GM23338 (cell line): ENCODE measurements at regions not wholly inside any gene's neighbourhood (a gene's known extent, or its start where the extent isn't known, plus 50 kb on each side); places are given as distances from the start of the nearest gene placed in this dataset.

Experiments used
- ATAC-seq: fragments of 200-7000 bp; cut with Tn5 transposase; 3 replicates; pipeline ENCODE4 v1.9.1; 2020
- DNase-seq: peaks from one replicate; pipeline ENCODE4 v3.0.0-alpha.2; 2015; ENCODE audit warnings: low spot score
- H2AFZ ChIP-seq: fragments of 200-600 bp; sonication (generic); 2 replicates; pipeline ENCODE4 v1.8.0; 2016; ENCODE audit warnings: antibody characterized with exemption, mild to moderate bottlenecking, moderate library complexity
- H3F3A ChIP-seq: fragments of 200-600 bp; sonication (generic); replicated peaks from 2 replicates; pipeline ENCODE4 v1.8.0; 2017; ENCODE audit warnings: antibody characterized with exemption, mixed run types, low read depth
- H3K27ac ChIP-seq: fragments of 200-600 bp; sonication (generic); 2 replicates; pipeline ENCODE4 v1.6.1; 2016; ENCODE audit warnings: low read depth
- H3K27me3 ChIP-seq: fragments of 200-600 bp; sonication (generic); 2 replicates; pipeline ENCODE4 v1.8.0; 2016; ENCODE audit warnings: mild to moderate bottlenecking, mixed run types, moderate library complexity; ENCODE audit not compliant: insufficient read depth
- H3K36me3 ChIP-seq: fragments of 200-600 bp; sonication (generic); 2 replicates; pipeline ENCODE4 v1.8.0; 2016; ENCODE audit warnings: mild to moderate bottlenecking; ENCODE audit not compliant: insufficient read depth
- H3K4me1 ChIP-seq: fragments of 200-600 bp; sonication (generic); 2 replicates; pipeline ENCODE4 v1.8.0; 2016; ENCODE audit warnings: mild to moderate bottlenecking, moderate library complexity; ENCODE audit not compliant: insufficient read depth
- H3K4me2 ChIP-seq: fragments of 200-600 bp; sonication (generic); 2 replicates; pipeline ENCODE4 v1.7.1; 2017; ENCODE audit warnings: mixed run types
- H3K4me3 ChIP-seq: fragments of 200-600 bp; sonication (generic); 2 replicates; pipeline ENCODE4 v1.6.1; 2016; ENCODE audit warnings: mixed run types
- H3K79me2 ChIP-seq: fragments of 200-600 bp; sonication (generic); replicated peaks from 2 replicates; pipeline ENCODE4 v1.8.0; 2017; ENCODE audit warnings: mild to moderate bottlenecking; ENCODE audit not compliant: insufficient read depth
- H3K9me2 ChIP-seq: fragments of 200-600 bp; sonication (generic); 2 replicates; pipeline ENCODE4 v1.8.0; 2017; ENCODE audit not compliant: insufficient read depth
- H4K20me1 ChIP-seq: fragments of 200-600 bp; sonication (generic); replicated peaks from 2 replicates; pipeline ENCODE4 v1.8.0; 2017; ENCODE audit warnings: mild to moderate bottlenecking; ENCODE audit not compliant: insufficient read depth
- H3K27ac Mint-ChIP-seq: 2 replicates; pipeline ENCODE4 v1.8.0; 2020; ENCODE audit warnings: inconsistent platforms, mild to moderate bottlenecking, moderate library complexity, mixed read lengths
- H3K27me3 Mint-ChIP-seq: 3 replicates; pipeline ENCODE4 v1.8.0; 2022; ENCODE audit warnings: low read depth, mild to moderate bottlenecking, moderate library complexity, mixed read lengths, inconsistent platforms; ENCODE audit not compliant: insufficient read depth, poor library complexity
- H3K36me3 Mint-ChIP-seq: 3 replicates; pipeline ENCODE4 v1.8.0; 2021; ENCODE audit warnings: low read depth, mild to moderate bottlenecking, inconsistent platforms, moderate library complexity, mixed read lengths
- H3K4me1 Mint-ChIP-seq: 3 replicates; pipeline ENCODE4 v1.8.0; 2020; ENCODE audit warnings: mild to moderate bottlenecking, inconsistent platforms, mixed read lengths
- H3K4me3 Mint-ChIP-seq: 3 replicates; pipeline ENCODE4 v1.8.0; 2021; ENCODE audit warnings: moderate library complexity, mild to moderate bottlenecking, inconsistent platforms, mixed read lengths
- H3K9me3 Mint-ChIP-seq: 3 replicates; pipeline ENCODE4 v1.8.0; 2020; ENCODE audit warnings: moderate library complexity, mild to moderate bottlenecking, inconsistent platforms, mixed read lengths
- CREB1 ChIP-seq: fragments of 250-450 bp; sonication (Bioruptor Pico); IDR thresholded peaks from 2 replicates; pipeline ENCODE4 v1.5.0; 2020; ENCODE audit warnings: low read depth, mild to moderate bottlenecking, moderate library complexity
- EZH2 ChIP-seq: fragments of 200-600 bp; sonication (generic); IDR thresholded peaks from one replicate; pipeline ENCODE4 v1.8.0; 2017; ENCODE audit warnings: antibody characterized with exemption, mild to moderate bottlenecking, low read depth; ENCODE audit not compliant: unreplicated experiment
- EZH2phosphoT487 ChIP-seq: fragments of 200-600 bp; sonication (generic); IDR thresholded peaks from one replicate; pipeline ENCODE4 v1.8.1; 2018; ENCODE audit warnings: antibody characterized with exemption; ENCODE audit not compliant: unreplicated experiment
- JUNB ChIP-seq: IDR thresholded peaks from one replicate; pipeline ENCODE4 v1.6.1; 2016; ENCODE audit warnings: antibody characterized with exemption; ENCODE audit not compliant: unreplicated experiment
- NANOG ChIP-seq: IDR thresholded peaks from 2 replicates; pipeline ENCODE4 v1.6.1; 2016; ENCODE audit warnings: antibody characterized with exemption, borderline replicate concordance
- POLR2AphosphoS5 ChIP-seq: IDR thresholded peaks from 2 replicates; pipeline ENCODE4 v1.6.1; 2016; ENCODE audit warnings: antibody characterized with exemption, low read depth
- STAT1 ChIP-seq: IDR thresholded peaks from one replicate; pipeline ENCODE4 v1.6.1; 2016; ENCODE audit warnings: antibody characterized with exemption; ENCODE audit not compliant: unreplicated experiment
- ZNF114 ChIP-seq: fragments of 250-450 bp; sonication (Bioruptor Pico); IDR thresholded peaks from 2 replicates; pipeline ENCODE4 v1.5.0; 2020; ENCODE audit warnings: mild to moderate bottlenecking, moderate library complexity
- ZNF331 ChIP-seq: fragments of 250-450 bp; sonication (Bioruptor Pico); IDR thresholded peaks from 2 replicates; pipeline ENCODE4 v1.5.0; 2020; ENCODE audit warnings: low read depth, mild to moderate bottlenecking, moderate library complexity
- ZNF462 ChIP-seq: fragments of 250-450 bp; sonication (Bioruptor Pico); IDR thresholded peaks from 2 replicates; pipeline ENCODE4 v1.5.0; 2020; ENCODE audit warnings: mild to moderate bottlenecking, moderate library complexity
- TF ChIP-seq, protein P1 (sequence below): IDR thresholded peaks from 2 replicates; pipeline ENCODE4 v1.6.1; 2016; ENCODE audit warnings: antibody characterized with exemption
- TF ChIP-seq, protein P2 (sequence below), 2 experiments: fragments of 200-600 bp in 1 of 2; sonication (generic) in 1 of 2; conservative IDR thresholded peaks; 2 replicates each; pipeline versions ENCODE4 v1.5.1 to v1.6.1; 2016 to 2017; ENCODE audit warnings: antibody characterized with exemption in 2 of 2, low read depth in 2 of 2, mild to moderate bottlenecking in 2 of 2, moderate library complexity in 1 of 2

GRCh38 chr12:58341791-58342190 is 400.4 kb downstream of the ATP23 start (continued):
- TF ChIP-seq, protein P1, sequence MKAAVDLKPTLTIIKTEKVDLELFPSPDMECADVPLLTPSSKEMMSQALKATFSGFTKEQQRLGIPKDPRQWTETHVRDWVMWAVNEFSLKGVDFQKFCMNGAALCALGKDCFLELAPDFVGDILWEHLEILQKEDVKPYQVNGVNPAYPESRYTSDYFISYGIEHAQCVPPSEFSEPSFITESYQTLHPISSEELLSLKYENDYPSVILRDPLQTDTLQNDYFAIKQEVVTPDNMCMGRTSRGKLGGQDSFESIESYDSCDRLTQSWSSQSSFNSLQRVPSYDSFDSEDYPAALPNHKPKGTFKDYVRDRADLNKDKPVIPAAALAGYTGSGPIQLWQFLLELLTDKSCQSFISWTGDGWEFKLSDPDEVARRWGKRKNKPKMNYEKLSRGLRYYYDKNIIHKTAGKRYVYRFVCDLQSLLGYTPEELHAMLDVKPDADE = no peak
- no peak for TF ChIP-seq EZH2phosphoT487
- TF ChIP-seq, protein P2, sequence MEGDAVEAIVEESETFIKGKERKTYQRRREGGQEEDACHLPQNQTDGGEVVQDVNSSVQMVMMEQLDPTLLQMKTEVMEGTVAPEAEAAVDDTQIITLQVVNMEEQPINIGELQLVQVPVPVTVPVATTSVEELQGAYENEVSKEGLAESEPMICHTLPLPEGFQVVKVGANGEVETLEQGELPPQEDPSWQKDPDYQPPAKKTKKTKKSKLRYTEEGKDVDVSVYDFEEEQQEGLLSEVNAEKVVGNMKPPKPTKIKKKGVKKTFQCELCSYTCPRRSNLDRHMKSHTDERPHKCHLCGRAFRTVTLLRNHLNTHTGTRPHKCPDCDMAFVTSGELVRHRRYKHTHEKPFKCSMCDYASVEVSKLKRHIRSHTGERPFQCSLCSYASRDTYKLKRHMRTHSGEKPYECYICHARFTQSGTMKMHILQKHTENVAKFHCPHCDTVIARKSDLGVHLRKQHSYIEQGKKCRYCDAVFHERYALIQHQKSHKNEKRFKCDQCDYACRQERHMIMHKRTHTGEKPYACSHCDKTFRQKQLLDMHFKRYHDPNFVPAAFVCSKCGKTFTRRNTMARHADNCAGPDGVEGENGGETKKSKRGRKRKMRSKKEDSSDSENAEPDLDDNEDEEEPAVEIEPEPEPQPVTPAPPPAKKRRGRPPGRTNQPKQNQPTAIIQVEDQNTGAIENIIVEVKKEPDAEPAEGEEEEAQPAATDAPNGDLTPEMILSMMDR (conservative IDR thresholded peaks at IDR 0.05; ENCODE audit: low read depth in 2 of 2) = no peak
- TF ChIP-seq ZNF331 (CRISPR knock-in tag) = no peak

DNA sequence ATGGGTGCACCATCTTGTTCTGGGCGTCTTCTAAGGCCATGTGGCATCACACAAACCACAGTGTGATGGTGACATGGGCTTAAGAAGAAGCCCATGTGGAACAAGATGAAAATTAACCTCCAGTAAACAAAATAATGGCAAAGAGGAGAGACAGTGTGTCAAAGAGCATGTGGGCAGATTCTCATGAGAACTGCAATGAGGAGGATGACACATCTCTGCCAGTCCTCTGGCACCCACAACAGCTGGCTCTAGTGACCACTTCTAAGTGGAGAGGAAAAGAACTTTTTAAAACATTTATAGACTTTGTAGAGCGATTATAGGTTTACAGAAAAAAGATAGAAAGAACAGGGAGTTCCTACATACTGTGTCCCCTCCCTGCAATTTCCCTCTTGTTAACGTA is 401.4 kb downstream of the ATP23 start:
- no peaks in the 10 kb centered on the region for H3K36me3 Mint-ChIP-seq
- Histone ChIP-seq H3F3A (no peaks in the 10 kb centered on the region), H3K27ac (no peak overlapping the region), H3K4me3 (no peak overlapping the region), H2AFZ (no peak overlapping the region), H3K4me2 (no peak overlapping the region), H3K4me1 (no peaks in the 10 kb centered on the region), H3K79me2 (no peaks in the 10 kb centered on the region), H3K27me3 (no peaks in the 10 kb centered on the region), H3K9me2 (peaks cover 2% of the 10 kb centered on the region), H3K36me3 (no peaks in the 10 kb centered on the region), H4K20me1 (no peaks in the 10 kb centered on the region)
- H3K4me1 Mint-ChIP-seq = no peaks in the 10 kb centered on the region; the same call in 2 of the 3 replicates
- DNase-seq (no peak), ATAC-seq (no peak)
- H3K9me3 Mint-ChIP-seq = no peaks in the 10 kb centered on the region
- peaks cover 3% of the 10 kb centered on the region for H3K27me3 Mint-ChIP-seq
- H3K4me3 Mint-ChIP-seq = no peak overlapping the region
- TF ChIP-seq, protein P2 (conservative IDR thresholded peaks at IDR 0.05; ENCODE audit: low read depth in 2 of 2) = no peak
- TF ChIP-seq EZH2phosphoT487 (no peak), STAT1 (no peak), EZH2 (no peak), NANOG (no peak), ZNF114 (no peak), ZNF462 (CRISPR knock-in tag) (no peak), CREB1 (CRISPR knock-in tag) (no peak), JUNB (no peak), POLR2AphosphoS5 (no peak)
- TF ChIP-seq, protein P1 = no peak
- no peak overlapping the region for H3K27ac Mint-ChIP-seq
